B cell (primary cell): ENCODE measurements at regions not wholly inside any gene's neighbourhood (a gene's known extent, or its start where the extent isn't known, plus 50 kb on each side); places are given as distances from the start of the nearest gene placed in this dataset.

Source experiments
- CTCF ChIP-seq: fragments of 200-600 bp; IDR thresholded peaks from one replicate; pipeline ENCODE4 v1.8.0; 2022; ENCODE audit warnings: antibody characterized with exemption, mild to moderate bottlenecking
- EZH2 ChIP-seq: IDR thresholded peaks from 2 replicates; pipeline ENCODE4 v1.6.1; 2012; ENCODE audit warnings: borderline replicate concordance, low read depth, mild to moderate bottlenecking, moderate library complexity, low read length; ENCODE audit not compliant: insufficient read depth, poor library complexity, severe bottlenecking

GRCh38 chr3:124383846-124384466 is 346.3 kb upstream of the UMPS start:
- no peak for TF ChIP-seq CTCF
- TF ChIP-seq EZH2 = no peak
